HG02870 (cell line): ENCODE measurements at regions not wholly inside any gene's neighbourhood (a gene's known extent, or its start where the extent isn't known, plus 50 kb on each side); places are given as distances from the start of the nearest gene placed in this dataset.
"Not testable (repeated sequence)": the region's sequence is repeated elsewhere in the genome, so short reads cannot be mapped to it uniquely, and the experiment has no call there.

Source experiments
- ATAC-seq: cut with Tn5 transposase; IDR thresholded peaks from one replicate; pipeline ENCODE4 v1.9.1; 2021; ENCODE audit warnings: mild to moderate bottlenecking, moderate library complexity; ENCODE audit not compliant: unreplicated experiment

GRCh38 chr21:38916214-38916964, 110.7 kb downstream of the ETS2 start:
- ATAC-seq, result no peak

GRCh38 chr21:38915546-38915945, 109.8 kb downstream of the ETS2 start:
- no peak for ATAC-seq

- no peak for ATAC-seq
Observed at GRCh38 chr21:38914528-38915293, 109.0 kb downstream of the ETS2 start.

GRCh38 chr21:38913893-38914527, 108.3 kb downstream of the ETS2 start:
- no peak for ATAC-seq

- ATAC-seq, result no peak
Observed at GRCh38 chr21:38913120-38913892, 107.6 kb downstream of the ETS2 start.

- ATAC-seq, result no peak
Observed at GRCh38 chr21:38912789-38913119, 107.0 kb downstream of the ETS2 start.

GRCh38 chr21:38912102-38912629, 106.4 kb downstream of the ETS2 start:
- no peak for ATAC-seq

GRCh38 chr21:38911484-38912101, 105.9 kb downstream of the ETS2 start:
- no peak for ATAC-seq

GRCh38 chr21:38910390-38911067, 104.8 kb downstream of the ETS2 start:
- no peak for ATAC-seq

GRCh38 chr21:38909929-38910328, 104.2 kb downstream of the ETS2 start:
- no peak for ATAC-seq

- no peak for ATAC-seq
Observed at GRCh38 chr21:38909109-38909508, 103.4 kb downstream of the ETS2 start.

GRCh38 chr21:38908537-38908936, 102.8 kb downstream of the ETS2 start:
- no peak for ATAC-seq

GRCh38 chr21:38905752-38906151, 100.0 kb downstream of the ETS2 start:
- ATAC-seq, result no peak

- ATAC-seq, result no peak
Observed at GRCh38 chr21:38905328-38905727, 99.6 kb downstream of the ETS2 start.

- ATAC-seq, result no peak
Observed at GRCh38 chr21:38903690-38904139, 98.0 kb downstream of the ETS2 start.

- no peak for ATAC-seq
Observed at GRCh38 chr21:38902608-38903445, 97.1 kb downstream of the ETS2 start.

- no peak for ATAC-seq
Observed at GRCh38 chr21:38900499-38900898, 94.8 kb downstream of the ETS2 start.

- not testable (repeated sequence) for ATAC-seq
Observed at GRCh38 chr21:38899985-38900384, 94.3 kb downstream of the ETS2 start.
